Activated CD4-positive, CD25-positive, alpha-beta regulatory T cell treated with anti-CD3 and anti-CD28 coated beads, Interleukin-2, amount 50 U/mL, for 16 hours (primary cell): ENCODE measurements at regions not wholly inside any gene's neighbourhood (a gene's known extent, or its start where the extent isn't known, plus 50 kb on each side); places are given as distances from the start of the nearest gene placed in this dataset.
"Not testable (repeated sequence)": the region's sequence is repeated elsewhere in the genome, so short reads cannot be mapped to it uniquely, and the experiment has no call there.

Experiments used
- DNase-seq: peaks from one replicate; pipeline ENCODE4 v3.0.0-alpha.2; 2020; ENCODE audit warnings: low read depth, low spot score

GRCh38 chr3:195999176-195999575, 82.7 kb downstream of the TFRC start:
- DNase-seq: not testable (repeated sequence)

GRCh38 chr3:195996314-195996713, 85.6 kb downstream of the TFRC start:
- not testable (repeated sequence) for DNase-seq

- DNase-seq: peak; percentile 31
Measured at GRCh38 chr3:195994343-195994742, 86.0 kb upstream of the TNK2 start.

- DNase-seq: not testable (repeated sequence)
Measured at GRCh38 chr3:195993671-195994070, 85.3 kb upstream of the TNK2 start.

- DNase-seq: not testable (repeated sequence)
Measured at GRCh38 chr3:195992956-195993595, 84.7 kb upstream of the TNK2 start.

- DNase-seq: not testable (repeated sequence)
Measured at GRCh38 chr3:195991986-195992385, 83.6 kb upstream of the TNK2 start.

- not testable (repeated sequence) for DNase-seq
Measured at GRCh38 chr3:195991243-195991642, 82.9 kb upstream of the TNK2 start.

GRCh38 chr3:195990841-195991174, 82.5 kb upstream of the TNK2 start:
- not testable (repeated sequence) for DNase-seq

- DNase-seq: peak; percentile 89
Measured at GRCh38 chr3:195989921-195990840, 81.8 kb upstream of the TNK2 start.

GRCh38 chr3:195989197-195989920, 81.0 kb upstream of the TNK2 start:
- DNase-seq: not testable (repeated sequence)

GRCh38 chr3:195988764-195989163, 80.4 kb upstream of the TNK2 start:
- not testable (repeated sequence) for DNase-seq

GRCh38 chr3:195987001-195987400, 78.7 kb upstream of the TNK2 start:
- not testable (repeated sequence) for DNase-seq

GRCh38 chr3:195986576-195986975, 78.2 kb upstream of the TNK2 start:
- DNase-seq: not testable (repeated sequence)

- DNase-seq: not testable (repeated sequence)
Measured at GRCh38 chr3:195985348-195985920, 77.1 kb upstream of the TNK2 start.

- DNase-seq: not testable (repeated sequence)
Measured at GRCh38 chr3:195984392-195985030, 76.2 kb upstream of the TNK2 start.

GRCh38 chr3:195983880-195984279, 75.5 kb upstream of the TNK2 start:
- DNase-seq: not testable (repeated sequence)

GRCh38 chr3:195982754-195983153, 74.4 kb upstream of the TNK2 start:
- DNase-seq: not testable (repeated sequence)

- DNase-seq: not testable (repeated sequence)
Measured at GRCh38 chr3:195981778-195982177, 73.4 kb upstream of the TNK2 start.

GRCh38 chr3:195979877-195980276, 71.5 kb upstream of the TNK2 start:
- DNase-seq: not testable (repeated sequence)

GRCh38 chr3:195978585-195978984, 70.2 kb upstream of the TNK2 start:
- not testable (repeated sequence) for DNase-seq

GRCh38 chr3:195976876-195977275, 68.5 kb upstream of the TNK2 start:
- not testable (repeated sequence) for DNase-seq
